K562 (cell line): ENCODE measurements at regions not wholly inside any gene's neighbourhood (a gene's known extent, or its start where the extent isn't known, plus 50 kb on each side); places are given as distances from the start of the nearest gene placed in this dataset.

ENCODE experiments used
- ATAC-seq: fragments of 200-7000 bp; cut with Tn5 transposase; 3 replicates; pipeline ENCODE4 v1.9.1; 2020; ENCODE audit warnings: moderate library complexity
- BruUV-seq: library from RNA; stranded (reverse); fragments of 400-500 nt; replicated peaks from 2 replicates; lab custom pipeline; 2021; lab: Mats Ljungman, UMichigan
- CTCF ChIA-PET: fragments of 300-600 bp; formaldehyde crosslinking; extraction: SDS; loops from one replicate; lab custom pipeline; 2021; ENCODE audit warnings: low intra/inter-chr PET ratio; lab: Yijun Ruan, JAX
- POLR2A ChIA-PET: fragments of 300-600, 350-650 bp; sonication (Branson Sonifier 250); formaldehyde crosslinking; extraction: SDS; loops from one replicate; lab custom pipeline; 2021; ENCODE audit warnings: antibody characterized with exemption, inconsistent platforms; lab: Yijun Ruan, JAX
- DNase-seq, 4 experiments: peaks; one replicate each; pipeline versions ENCODE4 v3.0.0 to v3.0.0-alpha.2; 2011 to 2018; ENCODE audit warnings: low spot score in 3 of 4, mixed read lengths in 3 of 4; ENCODE audit errors: extremely low read depth in 1 of 4
- FAIRE-seq: peaks from 2 replicates; lab custom pipeline; 2011; peaks lifted over from hg19 to GRCh38; lab: Jason Lieb, UNC
- H2AFZ ChIP-seq: 2 replicates; pipeline ENCODE4 v1.6.0; 2011; ENCODE audit warnings: low read depth, low read length, control low read depth, inconsistent platforms
- H3K27ac ChIP-seq: fragments of 200-600 bp; 3 replicates; pipeline ENCODE4 v1.8.0; 2011; ENCODE audit warnings: low read depth, mild to moderate bottlenecking, control low read depth, inconsistent platforms, low read length, moderate library complexity, mixed read lengths; ENCODE audit errors: extremely low read depth
- H3K27me3 ChIP-seq, 2 experiments: fragments of 300-600 bp in 1 of 2; 2 replicates in 1 of 2; 3 replicates in 1 of 2; pipeline versions ENCODE4 v1.6.0 to v1.8.0; 2011; ENCODE audit warnings: inconsistent platforms in 2 of 2, low read length in 2 of 2, mild to moderate bottlenecking in 1 of 2, mixed read lengths in 1 of 2, moderate library complexity in 1 of 2; ENCODE audit not compliant: control insufficient read depth in 2 of 2, insufficient read depth in 2 of 2
- H3K36me3 ChIP-seq: fragments of 300-600 bp; 3 replicates; pipeline ENCODE4 v1.8.0; 2011; ENCODE audit warnings: mild to moderate bottlenecking, low read length, inconsistent platforms; ENCODE audit not compliant: control insufficient read depth, insufficient read depth
- H3K4me1 ChIP-seq, 2 experiments: fragments of 200-600 bp in 1 of 2; replicated peaks in 1 of 2; 2 replicates in 1 of 2; 3 replicates in 1 of 2; pipeline versions ENCODE4 v1.5.1 to v1.8.0; 2011; ENCODE audit warnings: inconsistent platforms in 2 of 2, low read length in 2 of 2, mild to moderate bottlenecking in 1 of 2, mixed read lengths in 1 of 2, moderate library complexity in 1 of 2; ENCODE audit not compliant: control insufficient read depth in 2 of 2, insufficient read depth in 2 of 2
- H3K4me2 ChIP-seq: 2 replicates; pipeline ENCODE4 v1.6.1; 2011; ENCODE audit warnings: low read length, control low read depth, inconsistent platforms, mixed read lengths; ENCODE audit not compliant: insufficient read depth
- H3K4me3 ChIP-seq: fragments of 200-600 bp; sonication (generic), shearing (Covaris generic); 2 replicates; pipeline ENCODE4 v1.5.1; 2016; ENCODE audit warnings: control low read depth, inconsistent platforms
- H3K79me2 ChIP-seq: fragments of 200-600 bp; 3 replicates; pipeline ENCODE4 v1.8.0; 2011; ENCODE audit warnings: low read length, inconsistent platforms; ENCODE audit not compliant: control insufficient read depth, insufficient read depth
- H3K9ac ChIP-seq, 2 experiments: 2 replicates each; pipeline versions ENCODE4 v1.6.0 to v1.6.1; 2011; ENCODE audit warnings: low read depth in 2 of 2, low read length in 2 of 2, control low read depth in 1 of 2, inconsistent platforms in 1 of 2, mild to moderate bottlenecking in 1 of 2, mixed read lengths in 1 of 2; ENCODE audit not compliant: insufficient read depth in 1 of 2
- H3K9me1 ChIP-seq: one replicate; pipeline ENCODE4 v1.6.0; 2011; ENCODE audit warnings: inconsistent platforms, mild to moderate bottlenecking, low read length, moderate library complexity; ENCODE audit not compliant: control insufficient read depth, insufficient read depth
- H3K9me3 ChIP-seq: replicated peaks from 2 replicates; pipeline ENCODE4 v1.5.1; 2011; ENCODE audit warnings: low read depth, low read length, inconsistent platforms; ENCODE audit not compliant: control insufficient read depth, insufficient read depth
- H4K20me1 ChIP-seq: replicated peaks from 2 replicates; pipeline ENCODE4 v1.6.1; 2011; ENCODE audit warnings: low read length, inconsistent platforms, mixed read lengths; ENCODE audit not compliant: control insufficient read depth, insufficient read depth
- OTX1 ChIP-seq: fragments of 450-650 bp; formaldehyde crosslinking; IDR thresholded peaks from 2 replicates; pipeline ENCODE4 v1.4.0; 2022; ENCODE audit warnings: mild to moderate bottlenecking
- PRPF4 ChIP-seq: fragments of 200-400 bp; formaldehyde crosslinking; IDR thresholded peaks from one replicate; pipeline ENCODE4 v1.6.1; 2017; ENCODE audit warnings: low read length, low read depth, mild to moderate bottlenecking; ENCODE audit not compliant: insufficient read depth, poor library complexity, severe bottlenecking
- WGBS: fragments of 100-300 bp; shearing (Covaris generic); methylation state at CpG from one replicate; pipeline ENCODE4 v1.1.6; 2016; ENCODE audit warnings: low coverage, mixed read lengths; ENCODE audit not compliant: insufficient coverage; ENCODE audit errors: missing lambda C conversion rate; 5-methylcytosine and 5-hydroxymethylcytosine counted together
- in situ Hi-C: fragments of 300-500 bp; cut with MboI; formaldehyde crosslinking; loops from 4 replicates; pipeline ENCODE4 v1.15.0; 2018; ENCODE audit warnings: inconsistent platforms, mixed read lengths
- intact Hi-C: fragments of 100-400 bp; cut with micrococcal nuclease; formaldehyde crosslinking; loops from 2 replicates; pipeline ENCODE4 v1.14.2; 2022
- TF ChIP-seq, protein P1 (sequence below): IDR thresholded peaks from 2 replicates; pipeline ENCODE4 v1.6.1; 2012; ENCODE audit warnings: low read depth, low read length, improper control_type of control experiment, borderline replicate concordance
- TF ChIP-seq, protein P2 (sequence below): fragments of 450-650 bp; formaldehyde crosslinking; IDR thresholded peaks from 2 replicates; pipeline ENCODE4 v1.4.0; 2020; ENCODE audit warnings: mild to moderate bottlenecking, moderate library complexity
- TF ChIP-seq, protein P3 (sequence below): fragments of 450-650 bp; formaldehyde crosslinking; IDR thresholded peaks from 2 replicates; pipeline ENCODE4 v1.4.0; 2020; ENCODE audit warnings: mild to moderate bottlenecking, moderate library complexity
- TF ChIP-seq, protein P4 (sequence below): fragments of 250-450 bp; sonication (Bioruptor Pico); IDR thresholded peaks from 2 replicates; pipeline ENCODE4 v1.8.0; 2021; ENCODE audit warnings: moderate library complexity, mild to moderate bottlenecking, inconsistent platforms

DNA sequence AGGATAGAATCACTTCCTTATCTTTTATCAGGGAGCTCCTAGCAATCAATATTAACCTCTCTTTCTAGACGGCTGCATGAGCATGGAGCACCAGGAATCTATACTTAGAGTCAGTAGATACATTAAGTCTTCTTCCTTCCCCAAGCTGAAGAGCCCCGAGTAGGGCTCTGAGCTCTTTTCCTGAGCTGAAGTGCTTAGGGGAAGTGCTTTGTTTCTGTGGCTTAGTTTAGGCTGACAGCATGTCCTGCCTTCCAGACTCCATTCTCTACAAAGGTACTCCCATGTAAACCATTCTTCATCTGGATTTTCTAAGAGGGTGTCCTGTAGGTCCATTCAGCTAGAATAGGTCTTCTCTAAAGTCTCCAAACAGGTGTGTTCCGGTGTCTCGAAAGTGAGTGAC, 127.5 kb upstream of the AFF2 start:
- no peak overlapping the region for H3K4me3 ChIP-seq
- H2AFZ ChIP-seq = no peak overlapping the region
- H3K9me3 ChIP-seq = no peaks in the 10 kb centered on the region
- H3K36me3 ChIP-seq = no peaks in the 10 kb centered on the region
- no peak overlapping the region for H3K27ac ChIP-seq
- H3K79me2 ChIP-seq = no peaks in the 10 kb centered on the region
- ATAC-seq (no peak), DNase-seq (no peak), FAIRE-seq (no peak)
- H4K20me1 ChIP-seq = no peaks in the 10 kb centered on the region
- in situ Hi-C loops (no loop called here), intact Hi-C loops (no loop called here)
- ChIA-PET POLR2A (no interaction called here), CTCF (no interaction called here)
- TF ChIP-seq, protein P1, sequence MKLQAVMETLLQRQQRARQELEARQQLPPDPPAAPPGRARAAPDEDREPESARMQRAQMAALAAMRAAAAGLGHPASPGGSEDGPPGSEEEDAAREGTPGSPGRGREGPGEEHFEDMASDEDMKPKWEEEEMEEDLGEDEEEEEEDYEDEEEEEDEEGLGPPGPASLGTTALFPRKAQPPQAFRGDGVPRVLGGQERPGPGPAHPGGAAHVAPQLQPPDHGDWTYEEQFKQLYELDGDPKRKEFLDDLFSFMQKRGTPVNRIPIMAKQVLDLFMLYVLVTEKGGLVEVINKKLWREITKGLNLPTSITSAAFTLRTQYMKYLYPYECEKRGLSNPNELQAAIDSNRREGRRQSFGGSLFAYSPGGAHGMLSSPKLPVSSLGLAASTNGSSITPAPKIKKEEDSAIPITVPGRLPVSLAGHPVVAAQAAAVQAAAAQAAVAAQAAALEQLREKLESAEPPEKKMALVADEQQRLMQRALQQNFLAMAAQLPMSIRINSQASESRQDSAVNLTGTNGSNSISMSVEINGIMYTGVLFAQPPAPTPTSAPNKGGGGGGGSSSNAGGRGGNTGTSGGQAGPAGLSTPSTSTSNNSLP = no peak
- TF ChIP-seq OTX1 (CRISPR knock-in tag) = no peak
- TF ChIP-seq, protein P2, sequence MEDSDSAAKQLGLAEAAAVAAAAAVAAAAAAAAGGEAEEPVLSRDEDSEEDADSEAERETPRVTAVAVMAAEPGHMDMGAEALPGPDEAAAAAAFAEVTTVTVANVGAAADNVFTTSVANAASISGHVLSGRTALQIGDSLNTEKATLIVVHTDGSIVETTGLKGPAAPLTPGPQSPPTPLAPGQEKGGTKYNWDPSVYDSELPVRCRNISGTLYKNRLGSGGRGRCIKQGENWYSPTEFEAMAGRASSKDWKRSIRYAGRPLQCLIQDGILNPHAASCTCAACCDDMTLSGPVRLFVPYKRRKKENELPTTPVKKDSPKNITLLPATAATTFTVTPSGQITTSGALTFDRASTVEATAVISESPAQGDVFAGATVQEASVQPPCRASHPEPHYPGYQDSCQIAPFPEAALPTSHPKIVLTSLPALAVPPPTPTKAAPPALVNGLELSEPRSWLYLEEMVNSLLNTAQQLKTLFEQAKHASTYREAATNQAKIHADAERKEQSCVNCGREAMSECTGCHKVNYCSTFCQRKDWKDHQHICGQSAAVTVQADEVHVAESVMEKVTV = no peak
- TF ChIP-seq, protein P3, sequence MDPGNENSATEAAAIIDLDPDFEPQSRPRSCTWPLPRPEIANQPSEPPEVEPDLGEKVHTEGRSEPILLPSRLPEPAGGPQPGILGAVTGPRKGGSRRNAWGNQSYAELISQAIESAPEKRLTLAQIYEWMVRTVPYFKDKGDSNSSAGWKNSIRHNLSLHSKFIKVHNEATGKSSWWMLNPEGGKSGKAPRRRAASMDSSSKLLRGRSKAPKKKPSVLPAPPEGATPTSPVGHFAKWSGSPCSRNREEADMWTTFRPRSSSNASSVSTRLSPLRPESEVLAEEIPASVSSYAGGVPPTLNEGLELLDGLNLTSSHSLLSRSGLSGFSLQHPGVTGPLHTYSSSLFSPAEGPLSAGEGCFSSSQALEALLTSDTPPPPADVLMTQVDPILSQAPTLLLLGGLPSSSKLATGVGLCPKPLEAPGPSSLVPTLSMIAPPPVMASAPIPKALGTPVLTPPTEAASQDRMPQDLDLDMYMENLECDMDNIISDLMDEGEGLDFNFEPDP = no peak
- TF ChIP-seq, protein P4, sequence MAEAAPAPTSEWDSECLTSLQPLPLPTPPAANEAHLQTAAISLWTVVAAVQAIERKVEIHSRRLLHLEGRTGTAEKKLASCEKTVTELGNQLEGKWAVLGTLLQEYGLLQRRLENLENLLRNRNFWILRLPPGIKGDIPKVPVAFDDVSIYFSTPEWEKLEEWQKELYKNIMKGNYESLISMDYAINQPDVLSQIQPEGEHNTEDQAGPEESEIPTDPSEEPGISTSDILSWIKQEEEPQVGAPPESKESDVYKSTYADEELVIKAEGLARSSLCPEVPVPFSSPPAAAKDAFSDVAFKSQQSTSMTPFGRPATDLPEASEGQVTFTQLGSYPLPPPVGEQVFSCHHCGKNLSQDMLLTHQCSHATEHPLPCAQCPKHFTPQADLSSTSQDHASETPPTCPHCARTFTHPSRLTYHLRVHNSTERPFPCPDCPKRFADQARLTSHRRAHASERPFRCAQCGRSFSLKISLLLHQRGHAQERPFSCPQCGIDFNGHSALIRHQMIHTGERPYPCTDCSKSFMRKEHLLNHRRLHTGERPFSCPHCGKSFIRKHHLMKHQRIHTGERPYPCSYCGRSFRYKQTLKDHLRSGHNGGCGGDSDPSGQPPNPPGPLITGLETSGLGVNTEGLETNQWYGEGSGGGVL (CRISPR knock-in tag) = no peak
- TF ChIP-seq PRPF4 = no peak
- H3K9ac ChIP-seq = no peak overlapping the region
- H3K27me3 ChIP-seq = no peaks in the 10 kb centered on the region
- BruUV-seq = no TSS peak
- H3K4me2 ChIP-seq = no peak overlapping the region
- WGBS = 0% methylated on average over 4 of the region's 4 CpGs
- H3K4me1 ChIP-seq = no peaks in the 10 kb centered on the region
- no peaks in the 10 kb centered on the region for H3K9me1 ChIP-seq
